HG02571 (cell line): ENCODE measurements at regions not wholly inside any gene's neighbourhood (a gene's known extent, or its start where the extent isn't known, plus 50 kb on each side); places are given as distances from the start of the nearest gene placed in this dataset.

Source experiments
- ATAC-seq: cut with Tn5 transposase; IDR thresholded peaks from one replicate; pipeline ENCODE4 v1.9.1; 2021; ENCODE audit warnings: mild to moderate bottlenecking, moderate library complexity; ENCODE audit not compliant: unreplicated experiment

DNA sequence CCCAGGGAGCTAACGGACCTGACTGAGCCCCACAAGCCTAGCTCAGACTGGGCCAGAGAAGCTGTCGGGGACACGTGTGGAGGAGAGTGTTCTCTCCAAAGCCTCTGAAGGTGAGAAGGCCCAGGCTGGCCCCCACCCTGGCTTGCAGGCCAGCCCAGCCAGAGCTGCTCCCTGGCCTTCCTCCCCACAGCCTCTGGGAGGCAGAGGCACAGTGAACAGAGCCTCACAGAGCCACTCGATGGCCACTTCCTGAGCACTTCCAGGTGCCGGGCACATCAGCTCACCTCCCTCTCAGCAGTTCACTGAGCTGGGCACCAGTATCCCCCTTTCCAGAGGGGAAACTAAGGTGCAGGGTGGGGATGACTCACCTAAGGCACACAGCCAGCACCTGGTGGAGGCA lies 109.4 kb upstream of the LINGO1 start:
- ATAC-seq, result no peak

GRCh38 chr15:77741106-77741505 lies 108.4 kb upstream of the LINGO1 start:
- no peak for ATAC-seq

GRCh38 chr15:77739591-77740378 lies 107.1 kb upstream of the LINGO1 start:
- no peak for ATAC-seq

GRCh38 chr15:77738441-77739302 lies 106.0 kb upstream of the LINGO1 start:
- no peak for ATAC-seq

GRCh38 chr15:77738038-77738370 lies 105.3 kb upstream of the LINGO1 start:
- ATAC-seq, result no peak

- ATAC-seq, result no peak
Observed at GRCh38 chr15:77737238-77738037, 104.7 kb upstream of the LINGO1 start.

- ATAC-seq, result no peak
Observed at GRCh38 chr15:77734306-77734705, 101.6 kb upstream of the LINGO1 start.

- ATAC-seq, result no peak
Observed at GRCh38 chr15:77733579-77734300, 101.0 kb upstream of the LINGO1 start.

- ATAC-seq, result no peak
Observed at GRCh38 chr15:77732514-77733335, 100.0 kb upstream of the LINGO1 start.

DNA sequence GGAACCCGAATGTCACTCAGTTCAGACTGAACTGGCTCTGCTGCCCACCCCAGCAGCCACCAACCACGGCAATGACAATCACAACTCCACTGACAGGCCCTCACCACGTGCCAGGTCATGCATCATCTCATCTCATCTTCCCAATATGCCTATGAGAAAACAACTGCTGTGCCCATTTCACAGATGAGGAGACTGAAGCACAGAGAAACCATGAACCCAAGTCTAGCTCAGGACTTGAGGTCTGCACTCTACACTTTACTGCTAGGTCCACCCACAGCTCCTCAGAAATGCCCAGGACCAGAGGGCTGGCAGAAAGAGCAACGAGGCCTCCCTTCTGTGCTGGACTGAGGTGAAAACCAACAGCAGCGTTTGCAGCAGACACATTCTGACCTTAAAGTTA lies 99.2 kb upstream of the LINGO1 start:
- no peak for ATAC-seq

GRCh38 chr15:77731067-77731466 lies 98.4 kb upstream of the LINGO1 start:
- no peak for ATAC-seq

DNA sequence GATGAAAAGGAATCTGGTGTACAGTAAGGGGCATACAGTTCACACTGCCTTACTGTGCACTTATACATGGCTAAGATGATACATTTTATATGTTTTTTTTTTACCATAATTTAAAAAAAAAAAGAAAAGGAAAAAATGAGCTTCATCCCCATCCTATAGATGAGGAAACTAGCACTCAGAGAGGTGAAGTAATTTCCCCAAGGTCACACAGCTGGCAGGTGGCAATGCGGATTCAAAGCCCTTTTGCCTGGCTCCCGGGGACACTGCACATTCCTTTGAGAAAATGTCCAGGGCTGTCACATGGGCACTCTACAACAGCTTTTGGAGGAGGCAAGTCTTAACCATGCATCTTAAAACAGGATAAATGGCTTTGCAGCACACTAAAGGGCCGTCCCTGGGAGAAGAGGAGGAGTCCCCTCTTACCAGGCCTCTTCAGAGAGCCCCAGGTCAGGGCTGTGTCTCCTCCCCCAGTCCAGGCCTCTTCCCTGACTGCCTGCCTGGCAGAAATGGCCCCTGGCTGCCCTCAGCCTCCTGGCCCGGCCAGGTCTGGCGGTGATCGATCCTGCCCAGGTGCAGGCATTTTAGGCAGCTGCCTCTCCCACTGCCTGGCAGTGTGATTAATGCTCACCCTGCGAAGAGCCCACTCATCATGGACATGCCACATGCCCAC lies 95.1 kb upstream of the LINGO1 start:
- ATAC-seq, result no peak

DNA sequence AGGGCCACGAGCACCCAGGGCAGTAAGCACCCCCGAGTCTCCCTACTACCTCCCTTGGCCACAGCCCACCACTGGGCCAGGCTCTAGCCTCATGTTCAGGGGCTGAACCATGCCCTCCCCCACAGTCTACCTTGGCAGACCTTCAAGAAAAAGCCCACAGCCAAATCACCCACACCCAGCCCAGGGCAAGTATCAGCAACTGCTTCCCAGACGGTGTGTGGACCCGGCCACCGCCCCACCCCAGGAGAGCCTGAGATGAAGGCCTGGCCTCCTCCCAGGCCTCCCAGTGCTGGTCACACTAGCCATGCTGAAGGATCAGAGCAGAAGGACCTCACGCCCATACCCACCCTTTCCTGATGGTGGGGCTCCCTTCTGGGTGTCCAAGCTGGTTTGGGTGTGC lies 92.0 kb upstream of the LINGO1 start:
- no peak for ATAC-seq

DNA sequence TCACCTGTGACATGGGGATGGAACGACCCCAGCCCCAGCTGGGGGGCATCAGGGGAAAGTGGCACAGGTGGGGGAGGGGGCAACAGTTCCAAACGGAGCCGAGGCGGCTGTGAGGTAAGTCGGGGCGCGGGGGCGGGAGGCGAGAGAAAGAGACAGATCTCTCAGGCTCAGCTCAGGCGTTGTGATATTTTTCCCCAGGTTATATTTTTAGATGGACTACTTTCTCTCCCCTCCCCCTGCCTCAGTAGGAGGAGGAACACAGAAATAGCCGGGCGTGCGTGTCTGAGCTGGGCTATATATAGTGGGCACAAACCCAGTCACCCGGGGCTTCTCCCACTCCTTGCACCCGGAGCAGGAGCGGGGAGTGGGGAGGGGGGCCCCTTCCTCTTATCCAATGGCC lies 91.0 kb upstream of the LINGO1 start:
- no peak for ATAC-seq

DNA sequence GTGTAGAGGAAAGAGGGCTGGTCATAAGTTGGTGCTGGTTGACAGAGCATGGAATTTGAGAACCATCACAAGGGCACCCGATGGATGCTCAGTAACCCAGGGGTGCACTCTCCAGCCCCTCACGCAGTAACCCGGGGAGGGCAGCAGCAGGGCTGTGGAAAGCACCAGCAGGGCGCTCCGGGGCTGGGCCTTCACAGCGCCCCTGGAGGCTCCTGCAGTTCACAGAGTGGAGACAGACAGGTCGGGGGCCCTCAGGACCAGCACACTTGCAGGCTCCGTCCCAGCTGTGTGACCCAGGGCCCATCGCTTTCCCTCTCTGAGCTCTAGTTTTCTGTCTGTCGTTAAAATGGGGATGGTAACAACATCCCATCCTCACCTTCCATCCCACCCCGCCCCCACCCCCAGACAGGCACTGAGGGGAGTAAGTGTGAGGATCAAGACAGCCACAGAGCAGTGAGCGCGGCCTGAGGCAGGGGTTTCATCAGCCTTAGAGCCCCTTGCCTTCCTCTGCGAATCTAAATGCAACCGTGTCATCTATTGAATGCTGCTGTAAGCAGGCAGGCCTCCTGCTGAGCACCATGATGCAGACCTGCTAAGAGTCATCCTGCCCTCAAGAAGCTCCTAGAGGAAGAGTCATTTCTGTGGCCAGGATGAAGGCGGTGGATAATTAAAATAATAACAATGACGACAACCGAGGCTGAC lies 90.2 kb upstream of the LINGO1 start:
- ATAC-seq, result no peak

DNA sequence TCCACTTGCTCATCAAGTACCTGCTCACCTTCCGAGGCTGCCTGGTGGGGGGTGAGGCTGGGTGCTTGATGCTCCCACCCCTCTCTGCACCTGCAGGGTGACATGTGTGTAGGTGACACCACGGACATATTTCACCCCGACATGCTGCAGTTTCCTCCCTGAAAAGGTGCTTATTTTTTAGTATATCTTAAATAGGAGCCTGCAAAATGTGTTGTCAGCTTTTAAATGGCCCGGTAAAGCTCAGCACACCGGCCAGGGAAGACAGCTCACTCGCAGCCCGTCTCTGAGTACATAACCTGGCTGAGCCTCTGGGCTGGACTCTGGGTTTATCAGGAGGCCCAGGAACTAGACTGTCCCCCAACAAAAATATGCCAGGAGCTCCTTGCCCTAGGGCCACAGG lies 89.3 kb upstream of the LINGO1 start:
- no peak for ATAC-seq

DNA sequence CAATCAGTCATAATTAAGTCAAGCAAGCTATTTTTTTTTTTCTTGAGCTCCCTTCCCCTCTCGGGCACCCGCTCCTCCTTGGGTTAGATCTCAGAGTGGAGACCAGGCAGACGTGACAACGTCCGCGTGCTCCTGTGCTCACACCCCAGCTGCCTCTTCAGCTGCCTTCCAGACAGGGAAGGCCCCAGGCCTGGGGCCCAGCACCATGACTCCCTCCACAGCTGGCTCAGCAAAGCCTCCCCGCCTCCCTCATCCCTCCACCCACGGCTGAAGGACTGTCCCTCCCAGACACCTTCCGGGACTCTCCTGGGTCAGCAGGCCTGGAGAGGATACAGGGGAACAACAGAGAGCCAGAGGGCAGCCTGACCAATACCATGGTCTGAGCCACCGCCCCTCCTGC lies 87.9 kb upstream of the LINGO1 start:
- ATAC-seq, result no peak

GRCh38 chr15:77720173-77720572 lies 87.5 kb upstream of the LINGO1 start:
- no peak for ATAC-seq

DNA sequence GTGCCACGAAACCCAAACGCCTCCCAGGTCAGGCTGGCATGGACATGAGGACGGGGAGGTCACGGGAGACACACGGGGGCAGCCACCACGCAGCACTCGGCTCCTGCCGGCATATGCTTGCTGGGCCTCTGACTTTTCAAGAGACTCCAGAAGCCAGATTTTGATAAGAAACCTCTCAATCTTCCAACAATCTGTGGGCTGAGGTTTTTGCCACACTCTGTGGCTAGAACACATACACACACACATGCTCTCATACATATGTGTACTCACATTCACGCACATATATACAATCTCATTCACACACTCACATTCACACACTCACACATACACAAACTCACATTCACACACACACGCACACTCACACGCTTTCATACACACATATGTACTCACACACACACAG lies 86.7 kb upstream of the LINGO1 start:
- no peak for ATAC-seq
